CD4-positive, alpha-beta T cell treated with Interferon alpha-2 for 1 hour (primary cell): ENCODE measurements at regions not wholly inside any gene's neighbourhood (a gene's known extent, or its start where the extent isn't known, plus 50 kb on each side); places are given as distances from the start of the nearest gene placed in this dataset.

Experiments used
- DNase-seq, 2 donors: peaks; one replicate each; pipeline ENCODE4 v3.0.0-alpha.2; 2020 to 2022

DNA sequence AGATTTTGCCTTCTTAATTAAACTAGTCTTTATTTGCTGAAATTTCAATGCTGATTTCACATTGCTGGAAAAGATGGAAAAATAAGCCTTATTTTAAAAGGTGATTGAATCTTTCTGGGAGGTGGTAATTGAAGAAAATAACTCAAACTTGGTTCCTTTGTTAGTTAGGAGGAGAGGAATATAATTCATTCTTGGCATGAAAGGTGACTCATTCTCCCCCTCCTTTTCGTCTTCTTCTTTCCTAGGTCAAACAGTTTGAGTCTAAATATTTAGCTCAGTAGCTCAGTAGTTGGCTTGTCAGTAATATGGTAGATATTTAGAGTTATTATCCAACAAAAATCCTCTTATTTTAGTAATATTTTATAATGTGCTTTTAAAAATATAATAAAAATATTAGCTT lies 353.9 kb upstream of the MEF2C start:
- no peak for DNase-seq

DNA sequence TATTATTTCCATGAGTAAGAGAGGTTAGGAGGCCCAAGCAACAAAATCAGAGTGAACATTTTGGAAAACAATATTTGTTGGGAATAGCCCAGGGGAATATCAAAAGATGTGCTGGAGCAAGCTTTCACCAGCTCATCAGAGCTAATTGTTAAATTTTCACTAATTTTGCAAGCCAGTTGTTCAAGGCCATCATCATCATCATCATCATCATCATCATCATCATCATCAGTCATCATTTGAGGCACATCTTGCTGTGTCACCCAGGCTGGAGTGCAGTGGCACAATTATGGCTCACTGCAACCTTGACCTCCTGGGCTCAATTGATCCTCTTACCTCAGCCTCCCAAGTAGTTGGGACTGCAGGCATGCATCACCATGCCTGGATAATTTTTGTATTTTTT lies 350.5 kb upstream of the MEF2C start:
- no peak for DNase-seq

DNA sequence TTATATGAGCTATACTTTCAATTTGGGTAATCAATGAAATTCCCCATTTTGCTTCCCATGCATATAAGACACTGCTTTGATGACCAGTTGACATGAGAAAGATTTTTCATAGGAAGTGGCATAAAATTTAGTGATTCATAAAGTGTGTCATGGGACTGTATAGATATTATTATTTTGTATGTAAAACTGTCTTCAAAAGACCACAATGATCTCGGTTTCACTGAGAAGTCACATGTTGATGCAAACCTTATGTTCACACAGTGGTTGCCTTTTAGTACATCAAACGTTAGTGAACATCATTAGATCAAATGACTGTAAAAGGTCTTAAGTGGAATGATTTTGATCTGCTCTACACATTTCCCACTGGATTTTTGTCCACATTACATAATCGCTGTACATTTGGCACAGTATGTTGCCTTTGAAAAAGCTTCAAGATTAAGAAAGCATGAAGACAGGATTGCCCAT lies 349.2 kb upstream of the MEF2C start:
- no peak for DNase-seq

DNA sequence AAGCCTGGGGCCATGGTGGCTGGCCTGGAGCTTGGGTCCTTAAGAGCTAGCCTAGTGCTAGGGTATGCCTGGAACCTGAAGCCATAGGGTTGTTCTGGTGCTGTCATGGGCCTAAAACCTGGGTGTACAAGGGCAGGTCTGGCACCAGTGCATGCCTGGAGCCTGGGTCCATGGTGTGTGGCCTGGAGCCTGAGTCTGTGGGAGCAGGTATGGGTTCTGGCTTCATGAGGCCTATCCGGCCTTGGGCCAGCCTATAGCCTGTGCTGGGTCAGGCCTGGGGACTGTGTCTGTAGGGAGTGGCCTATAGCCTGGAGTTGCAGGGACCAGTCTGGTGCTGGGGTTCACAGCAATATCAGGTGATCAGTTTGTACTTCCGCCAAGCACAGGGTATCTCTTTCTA lies 347.2 kb upstream of the MEF2C start:
- no peak for DNase-seq

DNA sequence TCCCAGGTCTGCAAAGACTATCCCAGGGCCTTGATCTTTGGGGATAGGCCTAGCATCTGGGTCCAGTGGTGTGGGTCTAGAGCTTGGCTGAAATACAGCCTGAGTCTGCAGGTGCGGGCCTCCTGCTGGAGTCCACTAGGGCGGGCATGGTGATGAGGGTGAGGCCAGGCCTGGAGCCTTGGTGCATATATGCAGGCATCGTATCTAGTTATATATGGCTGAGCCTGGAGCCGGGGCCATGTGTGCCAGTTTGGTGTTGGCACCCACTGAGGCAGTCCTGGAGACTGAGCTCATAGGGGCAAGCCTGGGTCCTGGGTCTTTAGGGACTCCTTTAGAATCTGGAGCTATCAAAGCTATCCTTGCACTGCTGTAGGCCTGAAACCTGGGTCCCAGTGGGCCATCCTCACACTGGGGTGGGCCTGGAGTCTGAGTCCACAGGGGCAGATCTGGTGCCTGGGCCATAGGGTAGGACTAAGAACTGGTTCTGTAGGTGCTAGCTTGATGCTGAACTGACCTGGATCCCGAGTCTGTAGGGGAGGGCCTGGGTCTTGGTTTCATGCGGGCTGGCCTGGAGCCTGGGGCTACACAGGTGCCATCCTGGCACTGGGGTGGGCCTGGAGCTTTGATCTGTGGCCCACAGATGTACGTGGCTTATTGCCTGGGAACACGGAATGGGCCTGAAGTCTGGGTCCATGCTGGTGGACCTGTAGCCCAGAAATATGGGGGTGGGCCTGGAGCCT lies 346.5 kb upstream of the MEF2C start:
- DNase-seq, result no peak

DNA sequence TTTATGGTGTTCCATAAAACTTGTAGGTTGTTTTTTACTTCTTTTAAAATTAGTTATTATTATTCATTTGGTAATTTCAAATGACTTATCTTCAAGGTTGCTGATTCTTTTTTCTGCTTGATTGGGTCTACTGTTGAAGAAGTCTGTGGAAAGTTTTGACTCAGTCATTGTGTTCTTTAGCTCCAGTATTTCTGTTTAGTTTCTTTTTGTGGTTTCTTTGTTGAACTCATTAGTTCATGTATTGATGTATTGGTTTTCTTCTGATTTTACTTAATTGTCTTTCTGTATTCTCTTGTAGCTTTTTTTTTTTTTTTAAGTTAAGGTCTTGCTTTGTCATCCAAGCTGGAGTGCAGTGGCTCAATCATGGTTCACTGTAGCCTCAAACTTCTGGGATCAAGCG lies 345.4 kb upstream of the MEF2C start:
- no peak for DNase-seq

DNA sequence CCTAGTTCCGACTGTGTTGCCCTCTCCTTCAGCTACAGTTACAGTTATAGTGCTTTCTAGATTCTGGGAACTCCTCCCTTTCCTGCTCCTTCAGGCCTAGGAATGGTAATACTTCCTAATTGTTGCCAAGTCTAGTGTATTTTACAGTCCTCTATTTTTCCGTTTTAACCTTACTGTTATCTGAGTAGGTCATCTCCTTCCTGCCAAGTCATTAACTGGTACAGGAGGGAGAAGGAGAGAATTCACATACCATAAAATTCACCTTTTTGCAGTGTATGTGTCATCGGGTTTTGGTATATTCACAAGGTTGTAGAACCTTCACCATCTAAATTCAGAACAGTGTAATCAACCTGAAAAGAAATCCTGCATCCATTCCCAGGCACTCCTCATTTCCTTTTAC lies 335.4 kb upstream of the MEF2C start:
- DNase-seq, result no peak

DNA sequence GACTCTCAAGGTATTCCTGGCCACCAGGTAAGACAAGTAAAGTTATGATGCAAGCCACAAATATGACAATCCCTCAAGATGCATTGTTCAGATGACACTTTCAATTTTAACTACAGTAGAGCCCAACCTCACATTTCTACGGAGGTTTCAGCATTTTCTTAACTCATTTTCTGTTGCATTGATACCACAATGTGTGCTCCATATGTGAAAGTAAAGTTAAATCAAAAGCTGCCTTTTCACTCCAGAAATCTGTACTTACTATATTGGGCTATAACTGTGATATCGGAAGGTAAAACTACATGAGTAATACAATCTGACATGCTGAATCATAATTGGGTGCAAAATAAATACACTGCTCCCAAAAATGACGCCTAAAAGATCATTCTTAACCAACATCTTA lies 333.6 kb upstream of the MEF2C start:
- DNase-seq, result no peak

DNA sequence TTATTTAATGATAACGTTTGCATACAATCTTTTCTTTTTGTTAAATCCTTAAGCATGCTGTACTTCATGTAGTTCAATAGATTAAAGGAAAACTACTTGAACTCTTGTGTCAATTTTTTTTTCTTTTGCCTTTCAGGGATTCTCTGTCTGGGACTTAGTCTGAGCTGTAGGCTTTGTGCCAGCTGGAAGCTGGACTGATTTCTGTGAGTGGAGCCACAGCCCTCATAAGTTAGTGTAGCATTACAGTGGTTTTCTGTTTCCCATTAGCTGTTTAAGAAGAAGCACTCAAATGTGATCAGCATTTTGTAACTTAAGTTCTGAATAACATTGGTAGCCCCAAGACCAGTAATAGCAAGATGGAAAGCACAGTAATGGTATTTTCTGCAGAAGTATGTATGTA lies 330.6 kb upstream of the MEF2C start:
- no peak for DNase-seq

DNA sequence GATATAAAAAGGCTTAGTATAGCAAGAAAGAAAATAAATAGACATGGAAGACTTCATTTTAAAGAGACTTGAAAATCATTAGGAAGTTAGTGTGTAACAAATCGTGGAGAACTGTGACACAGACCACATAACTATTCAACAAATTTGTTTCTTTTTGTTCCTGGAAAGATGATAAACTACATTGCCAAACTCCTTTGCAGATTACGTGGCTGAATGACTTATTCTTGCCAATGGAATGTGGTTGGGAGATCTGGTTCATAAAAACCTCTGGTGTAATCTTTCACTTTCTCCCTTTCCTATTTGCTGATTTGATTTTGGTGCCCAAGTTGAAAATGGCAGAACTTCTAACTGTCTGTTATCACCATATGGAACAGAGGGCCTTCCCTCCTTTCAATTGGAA lies 328.9 kb upstream of the MEF2C start:
- no peak for DNase-seq

DNA sequence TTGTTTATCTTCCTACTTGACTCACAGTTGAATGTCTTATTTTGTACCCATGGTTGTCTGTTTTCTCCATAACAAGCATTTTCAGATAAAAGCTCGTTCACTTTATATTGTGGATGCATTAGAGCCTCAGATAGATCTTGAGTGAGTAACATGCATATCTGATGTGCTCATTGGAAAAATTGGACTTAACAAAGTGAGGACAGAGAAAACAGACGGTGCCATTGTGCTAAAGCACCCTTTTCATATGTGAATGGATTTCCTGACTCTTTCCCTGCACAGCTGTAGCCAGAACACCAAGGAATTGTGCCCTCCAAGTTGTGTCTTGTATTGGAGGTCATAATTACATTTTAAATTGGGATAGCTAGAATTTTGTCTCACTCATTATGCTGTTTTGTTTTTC lies 325.8 kb upstream of the MEF2C start:
- DNase-seq, result no peak

DNA sequence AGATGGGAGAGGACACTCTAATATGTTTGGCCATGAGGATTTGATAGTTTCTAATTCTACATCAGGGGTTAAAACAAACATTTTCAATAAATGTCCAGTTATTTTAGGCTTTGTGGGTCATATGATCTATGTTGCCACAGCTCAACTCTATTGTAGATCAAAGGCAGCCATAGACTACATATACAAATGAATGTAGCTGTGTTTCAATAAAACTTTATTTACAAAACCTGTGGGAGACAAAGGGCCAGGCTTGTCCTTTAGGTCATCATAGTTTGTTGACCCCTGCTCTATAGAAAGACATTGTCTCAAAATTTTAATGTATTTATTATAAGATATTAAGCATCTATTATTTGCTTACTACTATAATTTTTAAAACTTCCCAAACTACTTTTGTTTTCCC lies 325.4 kb upstream of the MEF2C start:
- DNase-seq, result no peak

DNA sequence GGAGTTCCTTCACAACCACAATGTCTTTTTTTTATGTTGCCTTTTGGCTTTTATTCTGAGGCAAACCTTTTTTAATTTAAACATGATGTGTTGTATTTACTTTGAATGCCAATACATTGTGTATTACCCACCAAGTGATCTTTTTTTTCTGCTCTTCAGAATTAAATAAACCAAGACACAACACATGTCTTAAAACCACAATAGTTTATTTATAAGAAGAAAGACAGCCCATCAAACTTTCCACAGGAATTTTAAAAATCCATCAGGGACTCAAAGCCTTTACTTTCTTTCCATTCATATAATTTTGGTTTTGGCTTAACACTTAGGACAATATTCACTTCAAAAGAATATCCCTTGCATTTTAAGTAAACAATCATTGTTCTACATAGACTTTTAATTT lies 321.8 kb upstream of the MEF2C start:
- DNase-seq, result no peak

DNA sequence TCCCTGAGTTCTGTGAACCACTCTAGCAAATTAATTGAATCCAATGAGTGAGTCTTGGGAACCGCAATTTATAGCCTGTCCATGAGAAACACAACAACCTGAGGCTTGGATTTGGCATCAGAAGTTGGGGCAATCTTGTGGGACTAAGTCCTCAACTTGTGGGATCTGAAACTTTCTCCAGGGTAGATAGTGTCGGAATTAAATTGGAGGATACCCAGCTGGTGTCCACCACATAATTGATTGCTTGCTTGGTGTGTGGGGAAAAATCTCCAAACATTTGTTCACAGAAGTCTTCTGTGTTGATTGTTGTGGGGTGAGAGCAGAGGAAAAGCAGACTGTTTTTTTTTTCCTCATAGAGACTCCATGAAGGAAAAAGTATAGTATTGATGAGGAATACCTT lies 320.6 kb upstream of the MEF2C start:
- no peak for DNase-seq

DNA sequence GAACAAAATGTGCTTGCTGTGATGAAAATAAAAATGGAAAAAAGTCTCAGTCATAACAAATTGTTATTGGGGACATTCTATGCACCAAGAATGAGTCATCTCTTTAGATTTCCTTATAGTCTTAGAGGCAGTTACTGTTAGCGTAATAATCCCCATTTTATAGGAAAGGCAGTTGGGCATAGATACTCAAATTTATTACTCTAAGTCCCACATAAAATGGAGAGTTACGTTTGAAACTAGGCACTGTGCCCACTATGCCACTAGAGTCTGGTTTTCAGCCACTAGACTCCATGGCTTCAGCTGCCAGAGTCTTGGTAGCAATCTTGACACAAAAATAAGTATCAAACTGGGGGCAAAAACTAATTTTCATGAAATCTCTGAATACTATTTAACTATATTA lies 317.9 kb upstream of the MEF2C start:
- no peak for DNase-seq

DNA sequence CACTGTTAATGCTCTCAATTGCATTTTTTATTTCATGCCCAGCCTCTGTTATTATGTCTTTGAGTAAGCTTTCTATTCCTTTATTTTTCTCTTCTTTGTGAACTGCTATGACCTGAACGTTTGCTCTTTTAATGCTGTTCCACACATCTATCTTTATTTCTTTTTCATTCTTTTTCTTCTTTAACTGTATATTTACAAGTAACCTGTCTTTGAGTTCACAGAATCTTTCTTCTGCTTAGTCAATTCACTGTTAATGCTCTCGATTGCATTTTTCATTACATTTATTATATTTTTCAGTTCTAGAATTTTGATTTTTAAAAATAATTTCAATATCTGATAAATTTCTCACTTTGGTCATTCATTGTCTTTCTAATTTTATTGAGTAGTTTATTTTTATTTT lies 316.3 kb upstream of the MEF2C start:
- DNase-seq, result no peak

DNA sequence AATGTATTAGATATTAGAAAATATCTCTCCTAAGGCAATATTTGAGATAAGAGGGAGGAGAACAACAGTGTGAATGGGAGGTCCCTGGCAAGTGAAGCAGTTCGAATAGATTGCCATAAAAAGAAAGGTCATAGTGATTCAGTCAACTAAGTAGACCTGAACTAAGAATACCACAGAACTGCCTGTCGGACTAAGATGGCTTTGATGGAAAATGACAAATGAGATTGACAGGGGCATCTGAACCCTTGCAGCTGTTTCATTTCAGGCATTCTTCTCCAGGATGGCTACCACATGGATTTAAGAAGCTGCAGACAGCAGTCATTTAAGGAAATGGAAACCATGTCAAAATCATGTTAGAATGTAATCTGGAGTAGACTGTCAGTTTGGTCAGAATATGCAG lies 308.4 kb upstream of the MEF2C start:
- DNase-seq, result no peak

DNA sequence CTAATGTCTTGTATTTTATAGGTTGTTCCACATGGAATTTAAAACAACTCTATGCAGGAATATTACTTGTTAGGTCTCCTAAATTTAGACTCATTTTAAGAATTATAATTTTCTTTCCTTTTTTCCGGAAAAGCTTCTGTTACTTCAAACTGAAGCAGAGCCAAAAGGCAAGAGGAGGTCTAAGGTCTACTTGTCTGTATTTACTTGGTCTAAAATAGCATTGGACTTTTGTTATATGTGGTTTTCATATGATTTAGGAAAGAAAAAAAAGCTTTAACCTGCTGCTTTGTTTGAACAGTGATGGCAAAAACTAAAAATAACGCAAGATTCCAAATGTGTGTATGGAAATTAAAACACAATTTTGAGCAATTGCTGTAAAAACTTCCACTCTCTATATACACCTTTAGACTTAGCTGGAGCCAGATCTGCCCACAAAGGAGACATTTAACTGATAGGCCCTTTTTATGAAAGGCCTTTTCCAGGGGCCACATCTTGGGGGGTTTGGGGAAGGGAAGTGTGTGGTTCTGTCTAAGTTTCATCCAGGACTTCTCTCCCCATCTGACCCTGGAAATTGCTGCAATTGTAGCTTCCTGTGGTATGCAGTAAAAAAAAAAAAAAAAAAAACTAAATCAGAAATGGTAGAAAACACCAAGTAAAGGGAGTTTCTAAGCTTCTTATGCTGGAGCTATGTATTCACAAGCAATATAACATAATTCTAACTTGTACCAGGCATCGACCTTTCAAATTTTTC lies 307.7 kb upstream of the MEF2C start:
- DNase-seq, result no peak

DNA sequence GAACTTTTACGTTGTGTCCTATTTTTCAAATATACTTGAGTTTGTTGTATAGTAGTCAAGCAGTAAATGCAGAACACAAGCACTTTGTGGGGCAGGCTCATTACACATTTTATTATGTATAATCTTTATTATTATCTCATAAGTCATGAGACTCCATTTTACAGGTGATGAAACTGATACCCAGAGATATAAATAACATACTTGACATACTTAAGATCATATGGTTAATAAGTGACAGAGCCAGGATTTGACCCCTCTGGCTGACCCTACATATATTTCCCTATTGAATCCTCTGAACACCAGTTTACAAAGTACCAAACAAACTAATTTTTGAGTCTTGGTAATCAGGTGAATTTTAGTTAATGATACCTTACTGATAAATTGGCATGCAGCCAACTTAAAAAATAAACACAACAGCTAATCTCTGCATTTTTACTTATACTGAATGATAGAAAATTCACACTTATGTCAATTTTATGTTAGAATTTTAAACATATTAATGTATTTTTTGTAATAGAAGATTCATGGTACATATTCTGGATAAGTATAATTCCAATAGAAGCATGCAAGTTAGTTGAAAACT lies 305.0 kb upstream of the MEF2C start:
- DNase-seq, result no peak

DNA sequence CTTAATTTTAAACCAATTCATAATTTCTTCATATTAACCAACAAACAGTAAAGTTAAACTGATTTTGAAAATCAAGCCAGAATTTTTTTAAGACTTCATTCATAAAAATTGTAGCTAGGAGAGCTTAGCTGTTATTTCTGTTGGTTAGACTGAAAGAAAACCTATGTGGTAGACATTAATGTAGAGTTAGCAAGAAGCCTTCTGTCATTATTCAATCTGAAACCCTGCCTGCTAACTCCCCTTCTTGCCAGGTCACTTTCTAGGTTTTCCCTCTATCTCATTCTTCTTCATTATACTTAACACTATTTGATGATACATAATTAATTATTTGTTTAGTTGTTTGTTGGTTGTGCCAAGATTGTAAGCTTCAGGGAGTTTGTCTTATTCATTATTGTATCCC lies 304.3 kb upstream of the MEF2C start:
- DNase-seq, result no peak

DNA sequence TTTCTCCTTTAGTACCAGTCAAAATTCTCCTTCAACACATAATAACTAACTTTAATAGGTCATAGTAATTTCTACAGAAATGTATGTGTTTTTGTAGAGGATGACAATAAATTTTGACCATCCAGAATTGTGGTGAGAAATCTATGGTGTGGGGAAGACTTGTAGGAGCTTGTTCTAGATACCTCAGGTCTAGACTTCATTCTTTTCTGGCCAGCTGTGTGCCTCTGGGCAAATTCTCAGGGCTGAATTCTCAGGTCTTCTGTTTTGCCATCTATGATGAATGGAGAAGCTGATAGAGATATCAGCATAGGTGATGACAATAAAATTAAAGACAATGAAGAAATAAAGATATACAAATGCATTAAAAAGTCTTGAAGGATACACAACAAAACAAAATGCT lies 298.6 kb upstream of the MEF2C start:
- no peak for DNase-seq

DNA sequence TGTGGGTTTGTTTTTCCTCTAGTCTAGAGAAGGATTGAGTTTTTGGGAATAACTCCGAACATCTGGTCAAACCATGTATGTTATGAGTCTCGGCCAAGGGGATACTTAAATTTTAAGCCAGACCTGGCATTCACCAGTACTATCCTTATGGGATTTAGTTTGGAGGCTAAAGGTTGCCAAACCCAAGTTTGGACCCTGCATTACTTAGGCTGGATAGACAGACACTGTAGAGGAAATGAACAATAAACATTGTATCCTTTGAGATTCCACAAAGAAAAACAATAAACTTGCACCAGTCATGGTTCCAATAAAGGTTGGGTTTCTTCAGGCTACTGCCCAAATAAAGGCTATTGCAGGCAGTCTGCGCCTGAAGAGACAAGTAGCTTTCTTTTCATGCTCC lies 296.7 kb upstream of the MEF2C start:
- DNase-seq, result no peak

DNA sequence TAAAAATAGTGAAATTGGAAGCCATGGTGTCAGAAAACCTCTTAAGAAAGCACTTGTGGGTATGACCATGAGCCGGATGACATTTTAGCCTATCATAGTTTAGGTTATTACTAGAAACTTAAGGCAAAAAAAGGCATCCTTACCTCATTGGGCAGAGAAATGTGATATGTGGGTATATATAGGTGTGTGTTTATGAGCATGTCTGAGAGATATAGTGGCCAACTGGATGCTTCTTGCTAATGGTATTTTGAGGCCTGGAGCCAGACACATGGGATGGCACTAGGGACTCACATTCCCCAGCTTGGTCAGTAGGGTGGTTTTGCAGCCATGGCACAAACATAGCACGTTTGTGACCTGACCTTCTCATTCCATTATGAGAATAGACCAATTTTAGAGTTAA lies 295.6 kb upstream of the MEF2C start:
- DNase-seq, result no peak

DNA sequence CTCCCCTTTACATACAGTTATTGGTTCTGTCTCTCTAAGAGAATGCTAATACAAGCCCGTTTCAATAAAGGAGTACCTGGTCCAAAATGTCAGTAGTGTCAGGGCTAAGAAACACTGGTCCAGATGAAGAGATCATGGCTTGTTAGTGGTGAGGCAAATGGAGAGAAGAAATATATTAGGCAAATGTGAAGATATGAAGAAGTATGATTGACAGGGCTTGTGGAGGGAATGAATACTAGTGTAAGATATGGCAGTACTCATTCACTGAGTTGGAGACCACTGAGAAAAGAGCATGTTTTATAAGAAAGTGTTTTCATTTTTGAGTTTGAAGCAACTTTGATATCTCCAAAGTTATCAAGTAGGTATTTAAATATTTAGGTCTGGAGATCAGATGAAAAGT lies 290.5 kb upstream of the MEF2C start:
- DNase-seq, result no peak

DNA sequence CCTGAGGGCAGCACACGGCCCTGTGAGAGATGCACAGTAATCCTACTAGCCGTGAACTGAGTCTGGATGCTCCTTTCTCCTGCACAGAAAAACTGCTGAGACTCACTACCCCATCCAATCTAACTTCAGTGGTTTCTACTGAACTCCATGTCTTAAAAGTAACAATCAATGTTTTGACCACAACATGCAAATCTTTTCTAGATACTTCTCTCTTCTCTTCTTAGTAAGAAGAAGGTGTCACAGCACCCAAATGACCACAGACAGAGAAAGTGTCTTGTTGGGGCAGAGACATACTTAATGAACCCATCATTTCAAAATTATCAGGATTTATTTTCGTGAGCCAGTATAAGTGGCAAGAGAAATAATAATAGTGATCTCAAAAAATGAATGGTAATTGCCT lies 285.8 kb upstream of the MEF2C start:
- no peak for DNase-seq
